Left lobe of liver (tissue), 2 donors: ENCODE measurements at regions not wholly inside any gene's neighbourhood (a gene's known extent, or its start where the extent isn't known, plus 50 kb on each side); places are given as distances from the start of the nearest gene placed in this dataset.
"Not testable (repeated sequence)": the region's sequence is repeated elsewhere in the genome, so short reads cannot be mapped to it uniquely, and the experiment has no call there.

Source experiments
- ATAC-seq: fragments of 200-7000 bp; cut with Tn5 transposase; one replicate; pipeline ENCODE4 v1.9.1; 2020; ENCODE audit warnings: mild to moderate bottlenecking, moderate library complexity
- DNase-seq: peaks from one replicate; pipeline ENCODE4 v3.0.0-alpha.2; 2020; ENCODE audit warnings: low spot score
- donor health status: DM: no; HTN: no; CAD: no; lungs with moderate emphysema.
- donor health status: DM: no; HTN: yes; CAD: no.

DNA sequence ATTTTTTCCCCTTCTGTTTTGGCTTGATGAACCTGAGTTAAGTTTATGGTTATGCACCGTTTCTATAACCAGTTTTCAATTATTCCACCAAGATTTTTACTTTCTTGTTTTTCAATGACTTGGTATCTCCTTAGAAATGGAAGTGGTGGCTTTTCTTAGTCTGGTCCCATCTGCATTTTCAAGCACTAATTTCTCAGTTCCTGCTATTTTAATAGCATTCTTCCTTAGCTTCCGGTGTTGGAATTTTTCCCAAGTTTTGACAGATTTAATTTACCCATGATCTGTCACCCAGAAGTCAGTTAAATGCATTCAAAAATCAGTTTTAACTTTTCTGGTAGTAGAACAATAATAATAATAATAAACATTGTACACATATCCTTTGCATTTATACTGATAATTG is 184.6 kb upstream of the OLFM3 start:
- ATAC-seq (no peak), DNase-seq (no peak)

DNA sequence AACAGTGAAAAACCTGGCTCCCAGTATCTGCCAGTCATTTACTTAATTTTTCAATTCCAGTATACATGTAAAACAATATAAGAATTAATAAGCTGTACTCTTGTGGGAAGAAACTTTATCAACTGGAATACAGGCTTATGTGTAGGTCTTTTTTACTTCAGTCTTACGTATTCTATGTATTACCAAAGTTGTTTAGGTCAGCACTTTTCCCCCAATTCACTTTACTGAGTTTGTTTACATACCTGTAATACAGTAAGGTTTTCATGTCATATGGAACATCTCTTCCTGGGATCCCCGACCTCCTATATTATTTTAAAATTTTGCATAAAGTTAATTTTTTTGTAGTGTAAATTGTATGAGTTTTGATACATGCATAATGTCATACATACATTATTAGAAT is 181.8 kb upstream of the OLFM3 start:
- ATAC-seq (no peak), DNase-seq (no peak)

DNA sequence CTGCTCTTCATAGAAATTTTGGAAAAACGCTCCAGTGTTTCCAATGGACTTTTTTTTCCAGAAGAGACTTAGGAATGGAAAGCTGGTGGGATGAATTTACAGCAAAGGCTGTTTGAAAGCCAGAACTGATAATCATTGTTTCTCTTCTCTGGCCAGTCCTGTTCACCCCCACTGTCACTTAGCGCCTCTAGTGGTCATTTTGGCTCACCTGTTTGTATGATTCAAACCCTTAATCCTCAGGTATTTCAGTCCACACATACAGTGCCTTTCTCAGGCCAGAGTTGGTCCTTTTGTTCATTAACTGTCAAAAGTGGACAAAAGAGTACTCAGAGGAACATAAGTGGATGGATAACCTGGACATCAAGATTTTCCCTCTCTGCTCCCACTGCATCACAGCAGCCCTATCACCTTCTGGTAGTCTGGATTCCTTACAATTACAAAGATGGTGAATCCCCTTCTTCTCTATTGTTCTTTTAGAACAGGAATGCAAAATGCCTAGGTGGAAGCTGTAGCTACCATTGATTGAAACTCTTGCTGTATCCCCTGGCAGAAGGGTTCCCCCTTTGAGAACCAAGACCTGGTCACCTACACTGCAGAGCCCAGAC is 177.6 kb upstream of the OLFM3 start:
- DNase-seq: no peak
- ATAC-seq: peak; percentile 44

DNA sequence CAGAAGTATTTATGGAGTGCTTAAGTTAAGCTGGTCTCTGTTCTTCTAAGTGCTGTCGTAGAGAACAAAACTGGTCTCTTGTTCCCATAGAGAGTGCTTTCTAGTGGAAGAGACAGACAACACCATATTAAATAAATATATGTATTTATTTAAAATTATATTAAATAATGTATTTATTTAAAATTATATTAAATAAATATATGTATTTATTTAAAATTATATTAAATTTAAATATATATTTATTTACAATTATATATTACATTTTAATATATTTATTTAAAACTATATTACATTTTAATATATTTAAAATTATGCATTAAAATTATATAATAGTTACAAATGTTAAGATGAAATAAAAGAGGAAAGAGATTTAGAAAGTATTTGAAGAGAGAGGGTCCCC is 175.5 kb upstream of the OLFM3 start:
- ATAC-seq: no peak

DNA sequence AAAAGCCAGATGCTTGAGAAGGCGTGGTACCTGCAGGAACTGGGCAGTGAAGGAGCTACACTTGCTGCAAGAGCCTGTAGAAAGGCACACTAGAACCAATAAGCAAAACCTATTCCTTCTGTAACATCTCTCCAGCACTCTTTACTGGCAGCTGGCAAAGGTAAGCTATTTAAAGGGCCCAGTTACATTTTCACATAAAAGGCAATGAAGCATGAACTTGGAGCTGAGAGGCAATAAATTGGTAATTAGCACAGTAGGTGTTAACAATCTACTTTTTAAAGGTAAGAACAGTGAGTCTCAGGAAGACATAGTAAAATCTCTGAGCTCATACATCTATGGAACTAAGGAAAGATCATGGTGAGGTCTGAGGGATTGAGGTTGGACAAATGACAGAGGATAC is 167.1 kb upstream of the OLFM3 start:
- no peak for ATAC-seq
- no peak for DNase-seq

More for the DNA sequence above, 175.5 kb upstream of the OLFM3 start:
- no peak for DNase-seq

DNA sequence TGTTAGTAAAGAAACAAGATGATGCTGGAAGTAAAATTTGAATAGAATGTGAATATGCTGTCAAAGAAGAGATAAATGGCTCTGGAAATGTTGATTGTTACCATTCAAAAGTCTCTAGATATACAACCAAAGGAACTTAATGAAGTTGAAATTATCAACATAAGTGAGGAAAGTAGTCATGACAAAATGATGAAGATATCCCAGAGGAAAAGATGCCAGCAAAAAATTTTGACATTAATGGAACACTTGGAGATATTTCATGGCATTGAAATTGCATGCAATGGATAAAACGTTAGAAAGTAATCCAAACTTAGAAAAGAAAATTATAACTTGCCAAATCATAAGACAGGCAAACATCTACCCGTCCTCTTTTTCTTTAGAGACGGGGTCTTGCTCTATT is 154.5 kb upstream of the OLFM3 start:
- ATAC-seq (no peak), DNase-seq (no peak)

DNA sequence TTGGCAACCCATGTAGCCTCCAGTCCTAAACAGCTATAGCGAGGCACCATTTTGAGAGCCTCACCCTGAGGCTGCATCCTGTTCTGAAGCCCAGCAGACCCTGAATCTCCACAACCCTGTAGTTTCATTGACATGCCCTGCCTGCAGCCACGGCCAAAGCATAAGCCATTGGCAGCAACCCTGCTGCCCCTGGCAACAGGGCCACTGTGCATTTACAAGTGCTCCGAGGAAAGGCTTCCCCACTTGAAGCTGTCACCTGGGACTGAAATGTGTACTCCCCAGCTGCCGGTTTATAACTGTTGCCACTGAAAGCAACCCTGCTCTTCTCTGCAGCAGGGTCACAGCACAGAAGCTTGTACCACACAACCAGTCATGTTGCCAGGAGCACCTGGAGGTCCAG is 124.2 kb upstream of the OLFM3 start:
- DNase-seq: no peak
- no peak for ATAC-seq

DNA sequence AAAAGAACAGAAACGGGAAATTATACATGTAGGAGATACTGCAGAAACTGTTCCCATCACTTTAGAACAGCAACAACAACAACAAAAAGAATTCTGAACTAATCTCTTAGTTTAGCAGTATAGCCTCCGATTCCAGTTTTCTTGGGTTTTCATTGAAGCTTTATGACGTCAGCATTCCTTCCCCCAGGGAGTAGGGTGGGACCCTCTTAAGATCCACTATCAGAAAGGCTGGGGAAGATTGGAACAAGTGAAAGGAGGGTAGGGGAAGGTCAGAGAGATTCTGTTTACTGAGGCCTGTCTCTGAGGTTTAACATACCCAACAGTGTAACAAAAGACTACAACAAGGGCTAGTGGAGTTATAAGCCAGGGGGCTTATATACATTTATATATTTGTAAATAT is 121.4 kb upstream of the OLFM3 start:
- DNase-seq (no peak), ATAC-seq (no peak)

DNA sequence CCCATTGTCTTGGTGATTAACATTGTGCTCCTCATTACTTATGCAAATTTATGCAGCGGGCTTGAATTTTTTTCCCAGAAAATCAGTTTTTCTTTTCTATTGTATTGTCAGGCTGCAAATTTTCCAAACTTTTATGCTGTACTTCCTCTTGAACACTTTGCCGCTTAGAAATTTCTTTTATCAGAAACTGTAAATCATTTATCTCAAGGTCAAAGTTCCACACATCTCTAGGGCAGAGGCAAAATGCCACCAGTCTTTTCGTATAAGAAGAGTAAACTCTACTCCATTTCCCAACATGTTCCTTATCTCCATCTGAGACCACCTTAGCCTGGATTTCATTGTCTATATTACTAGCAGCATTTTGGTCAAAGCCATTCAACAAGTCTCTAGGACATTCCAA is 113.9 kb upstream of the OLFM3 start:
- DNase-seq: no peak
- no peak for ATAC-seq

DNA sequence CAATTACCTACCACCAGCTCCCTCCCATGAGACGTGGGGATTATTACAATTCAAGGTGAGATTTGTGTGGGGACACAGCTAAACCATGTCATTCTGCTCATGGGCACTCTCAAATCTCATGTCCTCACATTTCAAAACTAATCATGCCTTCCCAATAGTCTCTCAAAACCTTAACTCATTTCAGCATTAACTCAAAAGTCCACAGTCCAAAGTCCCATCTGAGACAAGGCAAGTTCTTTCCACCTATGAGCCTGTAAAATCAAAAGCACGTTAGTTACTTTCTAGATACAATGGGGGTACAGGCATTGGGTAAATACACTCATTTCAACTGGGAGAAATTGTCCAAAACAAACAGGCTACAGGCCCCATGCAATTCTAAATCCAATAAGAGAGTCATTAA is 112.8 kb upstream of the OLFM3 start:
- DNase-seq, ATAC-seq: not testable (repeated sequence)

DNA sequence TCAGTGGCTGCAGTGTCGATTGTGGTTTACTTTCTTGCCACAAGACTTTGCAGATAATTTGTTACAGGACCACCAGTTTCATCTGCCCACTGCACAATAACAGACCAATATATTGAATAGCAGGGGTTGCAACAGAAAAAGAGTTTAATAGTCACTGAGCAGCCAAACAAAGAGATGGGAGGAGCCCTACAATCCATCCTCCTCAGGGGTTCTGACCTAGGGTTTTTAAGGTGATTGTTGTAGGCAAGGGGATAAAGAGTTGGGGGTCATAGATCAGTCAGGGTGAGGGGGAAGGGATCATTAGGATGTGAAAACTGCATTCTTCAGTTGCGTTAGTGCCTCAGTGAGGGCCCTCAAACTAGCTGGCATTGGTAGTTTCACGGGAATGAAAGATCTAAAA is 110.7 kb upstream of the OLFM3 start:
- DNase-seq (no peak), ATAC-seq (no peak)

DNA sequence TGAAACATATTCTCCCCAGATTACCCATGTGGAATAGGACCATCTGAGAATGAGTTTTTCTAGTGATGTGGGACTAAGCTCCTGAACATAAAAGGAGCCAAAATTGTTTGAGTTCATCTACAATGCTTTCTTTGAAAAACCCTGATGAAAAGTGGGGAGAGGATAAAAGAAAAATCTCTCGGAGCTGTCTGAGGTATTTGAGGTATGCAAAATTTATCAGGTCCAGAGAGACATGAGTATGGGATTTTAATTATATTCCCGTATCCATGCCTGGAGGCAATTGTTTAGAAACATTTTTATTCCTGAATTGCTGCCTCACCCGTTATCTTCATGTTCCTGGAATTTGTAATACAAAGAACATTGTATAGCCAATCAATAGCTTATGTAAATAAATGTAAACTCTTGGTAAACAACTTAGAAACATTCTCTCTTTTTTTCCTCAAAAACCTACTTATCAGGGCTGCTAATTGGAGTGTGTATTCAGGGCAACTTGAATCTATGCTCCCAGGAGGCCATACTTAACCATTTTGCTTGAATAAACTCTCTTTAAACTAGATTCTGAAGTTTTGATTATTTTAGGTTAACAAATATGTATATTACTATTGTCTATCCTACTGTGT is 109.3 kb upstream of the OLFM3 start:
- DNase-seq: no peak
- no peak for ATAC-seq

DNA sequence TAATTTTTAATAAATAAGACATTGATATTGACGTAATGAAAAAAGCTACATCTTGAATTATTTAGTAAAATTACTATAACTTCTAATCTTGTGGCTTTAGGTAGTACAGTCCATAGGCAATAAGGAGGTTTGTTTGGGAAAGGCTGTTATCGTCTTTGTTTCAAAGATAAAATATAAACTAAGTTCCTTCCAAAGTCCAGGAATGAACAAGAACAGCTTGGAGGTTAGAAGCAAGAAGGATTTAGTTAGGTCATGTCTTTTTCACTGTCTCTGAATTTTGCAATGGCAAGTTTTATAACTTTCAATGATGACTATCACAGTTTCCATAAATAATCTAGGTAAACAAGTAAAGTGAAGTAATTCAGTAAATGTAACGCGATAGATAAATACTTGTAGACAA is 106.9 kb upstream of the OLFM3 start:
- ATAC-seq (no peak), DNase-seq (no peak)

DNA sequence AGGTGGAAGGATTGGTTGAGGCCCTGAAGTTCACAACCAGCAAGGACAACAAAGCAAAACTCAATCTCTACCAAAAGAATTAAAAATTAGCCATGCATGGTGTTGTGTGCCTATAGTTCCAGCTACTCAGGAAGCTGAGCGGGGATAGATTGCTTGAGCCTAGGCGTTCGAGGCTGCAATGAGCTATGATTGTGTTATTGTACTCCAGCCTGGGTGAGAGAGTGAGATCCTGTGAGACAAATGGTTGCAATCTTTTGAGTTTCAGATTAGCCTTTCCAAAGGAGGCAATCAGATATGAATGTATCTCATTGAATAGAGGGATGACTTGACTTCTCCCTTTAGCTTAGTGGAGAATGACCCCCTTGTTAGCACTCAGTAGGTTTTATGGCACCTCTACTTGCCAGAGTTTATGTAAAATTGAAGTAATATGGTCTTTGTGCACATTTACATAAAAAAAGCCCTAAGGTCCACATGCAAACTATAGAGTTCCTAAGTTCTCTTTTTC is 105.6 kb upstream of the OLFM3 start:
- no peak for ATAC-seq
- no peak for DNase-seq

DNA sequence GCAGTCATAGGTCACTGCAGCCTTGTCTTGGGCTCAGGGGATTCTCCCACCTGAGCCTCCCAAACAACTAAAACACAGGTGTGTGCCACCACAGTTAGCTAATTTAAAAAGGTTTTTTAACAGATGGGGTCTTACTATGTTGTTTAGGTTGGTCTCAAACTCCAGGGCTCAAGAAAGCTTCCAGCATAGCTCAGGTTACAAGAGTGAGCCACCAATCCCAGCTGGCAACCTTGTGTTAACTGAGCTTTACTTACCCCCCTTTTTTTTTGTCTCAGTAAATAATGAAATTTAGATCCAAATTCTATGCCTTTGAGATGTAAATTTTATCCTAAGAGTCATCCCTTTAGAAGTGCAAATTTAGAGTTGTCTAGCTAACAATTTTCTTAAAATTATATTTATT is 103.9 kb upstream of the OLFM3 start:
- no peak for DNase-seq
- ATAC-seq: no peak

DNA sequence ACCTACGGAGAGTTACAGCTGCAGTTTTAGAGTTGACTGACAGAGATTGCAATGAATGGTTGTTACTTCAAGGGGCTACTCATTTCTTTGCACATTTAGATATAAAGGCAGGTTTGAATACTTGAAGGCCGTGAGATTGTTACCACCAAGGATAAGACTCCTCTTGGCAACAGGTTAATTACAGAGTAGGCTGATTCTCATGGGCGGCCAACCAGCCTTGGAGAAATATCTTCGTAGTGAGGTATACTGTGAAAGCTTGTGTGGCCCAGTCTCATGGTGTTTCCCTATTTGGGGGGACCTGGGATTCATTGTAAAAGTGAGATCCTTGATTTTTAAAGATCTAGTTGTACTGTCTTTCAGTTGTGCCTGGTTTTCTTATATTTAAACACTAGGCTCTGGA is 103.2 kb upstream of the OLFM3 start:
- no peak for ATAC-seq
- DNase-seq: no peak

DNA sequence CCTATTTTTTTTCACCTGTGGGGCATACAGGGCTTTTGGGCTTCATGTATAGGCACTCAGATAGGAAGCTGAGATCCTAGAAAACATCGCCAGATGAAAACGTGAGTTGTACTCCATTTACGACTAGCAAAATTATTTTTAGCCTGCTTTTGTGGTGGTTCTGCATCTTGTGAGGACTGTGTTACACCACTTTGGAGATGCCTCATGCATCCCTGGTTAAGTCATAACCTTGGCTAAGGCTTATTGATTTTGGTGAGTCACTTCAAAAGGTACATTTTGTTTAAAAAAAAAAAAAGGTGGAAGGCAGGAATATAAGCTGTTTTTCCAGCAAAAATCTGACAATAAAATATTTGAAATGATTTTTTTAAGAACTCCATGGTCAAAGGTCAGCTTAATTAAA is 101.8 kb upstream of the OLFM3 start:
- no peak for DNase-seq
- ATAC-seq: no peak

DNA sequence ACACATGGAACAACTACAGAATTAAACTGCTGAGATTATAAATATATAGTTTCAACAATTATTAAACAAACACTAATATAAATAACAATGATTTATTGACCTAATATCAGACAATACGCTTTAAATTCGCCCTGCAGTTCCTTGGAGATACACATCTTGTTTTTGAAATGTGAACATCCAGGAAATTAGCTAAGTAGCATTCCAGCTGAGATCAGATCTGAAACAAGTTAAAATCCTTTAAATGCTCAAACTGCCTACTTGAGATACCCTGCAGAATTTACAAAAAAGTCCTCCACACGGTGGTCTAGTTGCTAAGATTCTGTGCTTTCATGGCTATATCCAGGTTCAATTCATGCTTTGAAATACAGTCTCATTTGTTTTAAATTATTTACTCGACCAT is 101.4 kb upstream of the OLFM3 start:
- ATAC-seq (no peak), DNase-seq (no peak)

DNA sequence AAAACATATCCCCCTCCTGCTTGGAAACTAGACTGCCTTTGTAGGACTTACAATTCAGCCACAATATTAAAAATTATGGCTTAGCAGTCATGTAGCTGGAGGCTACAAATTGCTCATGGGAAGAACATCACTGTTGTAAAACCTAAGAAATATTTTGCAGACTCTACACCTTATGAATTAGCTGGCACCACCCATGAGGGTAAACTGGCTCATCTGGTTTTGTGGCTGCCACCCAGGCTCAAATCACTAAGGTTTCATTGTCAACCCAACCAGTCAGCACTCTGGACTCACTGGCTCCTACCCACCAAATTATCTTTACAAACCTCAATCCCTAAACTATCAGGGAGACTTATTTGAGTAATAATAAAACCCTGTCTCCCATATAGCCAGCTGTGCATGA is 100.7 kb upstream of the OLFM3 start:
- ATAC-seq: no peak

DNA sequence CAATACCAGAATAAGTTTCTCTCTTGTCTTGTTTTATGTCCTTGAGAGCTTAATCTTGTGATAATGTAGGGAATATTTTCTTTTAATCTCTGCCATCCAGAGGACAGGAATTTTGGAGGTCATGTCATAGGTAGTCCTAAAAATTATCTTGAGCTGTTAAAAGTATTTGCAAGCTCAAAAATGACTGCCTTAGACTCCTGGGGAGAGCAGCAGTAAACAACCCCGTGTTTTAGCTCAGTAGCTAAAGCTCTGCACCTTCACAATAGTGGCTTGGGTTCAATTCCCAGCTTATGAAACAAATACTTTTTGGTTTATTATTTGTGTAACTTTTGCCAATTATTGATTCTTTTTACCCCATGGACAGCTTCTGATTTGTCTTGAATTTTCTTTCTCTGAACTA is 99.4 kb upstream of the OLFM3 start:
- DNase-seq (no peak), ATAC-seq (no peak)

More for the DNA sequence above, 100.7 kb upstream of the OLFM3 start:
- no peak for DNase-seq

DNA sequence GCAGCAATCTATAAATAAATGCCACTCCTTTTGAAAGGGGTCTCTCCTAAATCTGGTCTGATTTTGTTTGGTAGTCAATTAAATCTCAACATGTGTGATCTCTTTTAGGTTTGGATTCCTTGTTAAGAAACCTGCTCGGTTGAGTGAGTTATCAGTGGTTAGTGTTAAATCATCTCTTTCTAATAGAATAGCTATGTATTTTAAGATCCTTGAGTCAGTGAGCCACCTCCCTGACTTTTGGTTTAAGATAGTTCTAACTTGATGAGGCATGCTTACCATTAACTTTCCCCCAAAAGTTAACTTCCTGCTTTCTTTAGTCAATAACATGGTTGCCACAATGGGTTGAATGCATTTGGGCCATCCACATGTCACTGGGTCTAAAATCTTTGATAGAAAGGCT is 93.1 kb upstream of the OLFM3 start:
- DNase-seq (no peak), ATAC-seq (no peak)

DNA sequence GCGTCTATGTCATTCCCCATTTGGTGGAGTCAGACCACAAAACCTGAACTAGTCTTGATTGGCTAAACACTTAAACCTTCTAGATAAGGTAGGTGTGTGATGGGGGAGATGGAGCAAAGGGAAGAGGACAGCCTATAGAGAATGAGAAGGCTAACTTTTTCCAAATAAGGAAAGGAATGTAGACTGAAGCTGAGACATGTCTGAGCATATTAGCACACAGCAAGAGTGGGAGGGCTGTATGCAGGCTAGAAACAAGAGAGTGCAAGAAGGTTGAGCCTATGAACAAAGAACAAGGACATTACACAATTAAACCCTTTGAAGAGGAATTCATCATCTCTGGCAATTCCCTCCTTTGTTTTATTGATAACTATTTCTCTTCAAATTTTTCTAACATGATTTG is 89.2 kb upstream of the OLFM3 start:
- ATAC-seq: no peak

More for the DNA sequence above, 89.2 kb upstream of the OLFM3 start:
- DNase-seq: no peak
